ENCODE measurements at regions not wholly inside any gene's neighbourhood (a gene's known extent, or its start where the extent isn't known, plus 50 kb on each side); places are given as distances from the start of the nearest gene placed in this dataset.
A peak's percentile ranks its signal among the peaks of the same experiment; 100 is the strongest.
"Not testable (repeated sequence)": the region's sequence is repeated elsewhere in the genome, so short reads cannot be mapped to it uniquely, and the experiment has no call there.

GRCh38 chr9:82052081-82052480, 63.5 kb downstream of the SPATA31D1 start:
- no peak for DNase-seq (ENCODE audit: low read depth in 2 of 2)

GRCh38 chr9:82054264-82055015, 65.9 kb downstream of the SPATA31D1 start:
- no peak for DNase-seq (ENCODE audit: low read depth in 2 of 2)

- DNase-seq (ENCODE audit: low read depth in 2 of 2): no peak
Measured at GRCh38 chr9:82057805-82058204, 69.2 kb downstream of the SPATA31D1 start.

DNA sequence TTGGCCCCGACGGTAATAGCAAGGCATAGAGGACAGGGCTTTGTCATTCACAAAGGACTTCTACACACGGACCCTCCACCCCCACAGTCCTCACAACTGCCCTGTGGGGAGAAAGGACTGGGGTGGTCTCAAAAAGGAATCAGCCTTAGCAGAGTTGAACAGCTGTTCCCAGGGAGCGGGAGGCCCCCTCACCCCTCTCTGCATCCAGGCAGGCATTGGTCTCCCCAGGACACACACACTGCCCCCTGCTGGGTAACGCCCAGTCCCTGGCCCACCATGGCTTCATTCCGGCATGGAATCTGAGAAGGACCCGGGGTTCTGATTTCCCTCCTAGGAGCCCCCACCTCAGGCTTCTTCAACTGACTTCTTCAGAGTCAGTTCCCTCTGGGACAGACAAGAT, 73.2 kb downstream of the SPATA31D1 start:
- DNase-seq (ENCODE audit: low read depth in 2 of 2): not testable (repeated sequence)

DNA sequence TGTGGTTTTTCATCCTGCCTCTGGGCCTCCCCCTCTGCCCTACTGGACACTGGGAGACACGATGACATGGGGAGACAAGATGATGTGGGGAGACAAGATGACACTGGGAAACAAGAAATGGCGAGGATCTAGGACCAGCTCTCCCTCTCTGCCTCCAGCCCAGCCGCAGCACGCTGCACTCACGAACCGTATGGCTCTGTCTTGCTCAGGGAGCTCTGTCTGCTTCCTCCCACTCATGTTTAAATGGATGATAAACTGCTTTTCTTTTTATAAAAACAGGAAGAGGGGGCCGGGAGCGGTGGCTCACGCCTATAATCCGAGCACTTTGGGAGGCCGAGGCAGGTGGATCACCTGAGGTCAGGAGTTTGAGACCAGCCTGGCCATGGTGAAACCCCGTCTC, 73.7 kb downstream of the SPATA31D1 start:
- DNase-seq (ENCODE audit: low read depth in 2 of 2): no peak

DNA sequence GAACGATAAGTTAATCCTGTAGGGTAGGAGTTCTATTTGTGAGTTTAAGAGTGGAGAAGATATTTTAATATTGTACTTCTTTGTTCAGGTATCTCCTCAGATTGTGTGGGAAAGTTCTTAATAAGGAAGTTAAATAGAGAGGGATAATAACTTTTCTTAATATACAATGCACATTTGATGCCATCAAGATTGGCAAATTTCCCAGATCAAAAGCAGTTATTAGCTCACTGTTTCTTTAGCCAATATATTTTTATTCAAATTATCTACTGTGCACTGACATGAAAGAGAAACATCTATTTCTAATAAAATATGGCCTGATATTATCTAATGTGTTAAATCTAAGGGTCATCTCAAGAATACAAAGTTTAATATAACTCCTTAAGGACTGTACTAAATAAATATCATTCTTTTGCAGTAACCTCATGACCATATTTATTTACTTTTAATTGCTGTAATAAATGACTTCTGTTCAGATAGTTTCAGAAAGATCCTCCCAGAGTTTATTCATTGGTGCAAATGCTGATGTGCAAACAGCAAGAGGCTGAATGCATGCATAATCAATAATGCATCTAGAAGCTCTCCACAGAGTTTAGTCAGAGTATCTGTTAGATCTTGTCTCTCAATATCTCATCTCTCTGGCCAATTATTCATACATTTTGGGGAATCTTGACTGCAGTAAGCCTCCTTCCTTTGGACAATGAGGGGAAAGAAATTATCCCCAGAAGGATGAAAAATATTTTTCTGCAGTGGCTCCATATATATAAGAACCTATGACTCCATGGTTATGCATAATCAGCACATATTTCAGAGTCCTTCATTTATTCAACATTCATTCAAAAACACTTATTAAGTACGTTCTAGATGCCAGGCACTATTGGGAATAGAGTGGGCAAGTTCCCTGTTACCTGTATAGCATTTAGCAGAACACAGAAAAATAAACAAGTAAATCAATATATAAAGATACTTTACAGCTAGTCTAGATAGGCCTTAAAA, 85.3 kb downstream of the SPATA31D1 start:
- DNase-seq (ENCODE audit: low read depth in 2 of 2): no peak

DNA sequence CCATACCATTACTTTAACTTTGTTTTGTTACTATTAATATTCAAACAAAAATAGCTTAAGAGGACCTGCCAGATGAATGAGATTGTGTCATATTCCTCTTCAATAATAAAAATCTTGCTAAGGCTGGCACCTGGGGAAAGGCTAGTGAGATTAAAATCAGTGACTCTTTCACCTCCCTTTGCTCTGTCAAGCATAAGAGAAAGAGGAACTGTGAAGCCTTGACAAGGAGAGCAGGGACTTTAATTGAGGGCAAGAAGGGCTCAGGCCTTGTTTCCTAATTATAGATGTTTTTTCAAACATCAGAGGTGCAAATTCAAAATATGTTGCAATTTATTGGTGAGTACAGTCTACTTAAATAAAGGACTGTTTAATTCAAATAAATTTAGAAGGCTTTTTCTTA, 91.7 kb downstream of the SPATA31D1 start:
- no peak for DNase-seq (ENCODE audit: low read depth in 2 of 2)

DNA sequence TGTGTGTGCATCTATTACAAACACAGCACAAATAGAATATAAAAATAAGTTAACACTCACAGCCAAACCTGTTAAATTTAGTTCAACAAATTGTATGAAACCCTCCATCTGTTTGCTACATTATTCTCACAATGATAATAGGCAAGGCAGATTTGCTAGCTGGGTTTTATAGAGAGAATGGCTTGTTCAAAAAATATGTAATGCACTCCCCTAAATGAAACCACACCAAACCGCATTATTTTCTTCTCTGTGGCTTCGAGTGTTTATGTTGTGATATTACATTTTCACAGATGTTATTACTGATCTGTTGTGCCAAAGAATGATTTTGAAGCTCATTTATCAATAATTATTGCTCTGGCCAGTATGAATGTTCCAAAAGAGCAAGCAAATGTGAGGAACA, 92.9 kb downstream of the SPATA31D1 start:
- DNase-seq (ENCODE audit: low read depth in 2 of 2): peak; percentile 5 to 10

GRCh38 chr9:82082563-82082962, 94.0 kb downstream of the SPATA31D1 start:
- DNase-seq (ENCODE audit: low read depth in 2 of 2): no peak

DNA sequence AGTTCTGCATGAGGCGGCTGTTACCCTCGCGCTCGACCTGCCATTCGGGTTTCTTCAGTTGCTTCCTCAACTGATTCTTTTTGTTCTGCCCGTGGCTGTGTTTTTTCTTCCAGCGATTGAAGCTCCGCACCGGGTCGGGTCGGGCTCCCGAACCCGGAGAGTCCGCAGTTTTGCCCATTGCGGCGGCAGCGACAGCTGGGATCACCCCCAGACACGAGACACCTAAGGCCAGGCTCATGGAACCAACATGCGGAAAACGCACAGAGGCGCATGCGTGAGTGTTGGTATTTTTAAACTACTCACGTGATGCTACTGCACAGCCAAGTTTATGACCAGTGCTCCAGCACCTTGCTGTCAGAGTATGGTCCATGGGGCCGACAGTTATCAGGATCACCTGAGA, 100.0 kb downstream of the SPATA31D1 start:
- no peak for DNase-seq (ENCODE audit: low read depth in 2 of 2)

DNA sequence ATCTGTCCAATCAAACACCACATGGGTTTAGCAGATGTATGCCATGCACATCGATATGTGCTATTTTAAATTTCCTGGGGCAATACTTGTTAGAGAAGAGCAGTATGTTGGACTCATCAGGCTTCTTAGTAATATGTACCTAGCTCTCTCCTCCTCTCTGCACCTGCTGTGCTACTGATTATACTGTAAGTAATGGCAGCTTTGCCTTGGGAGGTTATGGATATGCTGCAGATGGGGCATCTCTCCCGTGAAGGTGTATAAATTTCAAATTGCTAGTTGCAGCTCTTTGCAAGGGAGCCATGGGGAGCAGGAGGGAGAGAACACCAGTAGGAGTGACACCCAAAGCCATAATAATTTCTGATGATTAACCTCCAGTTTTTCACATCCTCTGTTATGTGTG, 101.5 kb downstream of the SPATA31D1 start:
- DNase-seq (ENCODE audit: low read depth in 2 of 2): no peak

- DNase-seq (ENCODE audit: low read depth in 2 of 2): no peak
Measured at GRCh38 chr9:82091100-82091499, 102.5 kb downstream of the SPATA31D1 start.

DNA sequence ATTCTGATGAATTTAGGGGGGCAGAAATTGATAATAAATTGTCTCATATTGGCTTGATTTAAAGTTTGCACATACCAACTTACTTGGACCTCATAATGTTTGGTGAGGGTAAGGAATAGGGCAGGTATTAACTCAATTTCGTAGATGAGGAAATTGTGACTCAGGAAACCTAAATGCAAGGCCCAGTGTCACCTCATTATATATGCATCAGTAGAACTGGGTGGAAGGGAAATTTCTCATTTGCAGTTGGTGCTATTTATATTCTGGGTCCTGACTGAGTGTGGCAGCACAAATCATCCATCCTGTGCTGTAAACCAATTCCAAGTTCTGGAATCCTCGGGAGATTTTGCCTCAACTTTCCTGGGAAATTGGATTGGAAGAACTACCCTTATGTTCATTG, 103.0 kb downstream of the SPATA31D1 start:
- no peak for DNase-seq (ENCODE audit: low read depth in 2 of 2)

GRCh38 chr9:82101475-82101874, 112.9 kb downstream of the SPATA31D1 start:
- no peak for DNase-seq (ENCODE audit: low read depth in 2 of 2)

- no peak for DNase-seq (ENCODE audit: low read depth in 2 of 2)
Measured at GRCh38 chr9:82104252-82104651, 115.7 kb downstream of the SPATA31D1 start.

DNA sequence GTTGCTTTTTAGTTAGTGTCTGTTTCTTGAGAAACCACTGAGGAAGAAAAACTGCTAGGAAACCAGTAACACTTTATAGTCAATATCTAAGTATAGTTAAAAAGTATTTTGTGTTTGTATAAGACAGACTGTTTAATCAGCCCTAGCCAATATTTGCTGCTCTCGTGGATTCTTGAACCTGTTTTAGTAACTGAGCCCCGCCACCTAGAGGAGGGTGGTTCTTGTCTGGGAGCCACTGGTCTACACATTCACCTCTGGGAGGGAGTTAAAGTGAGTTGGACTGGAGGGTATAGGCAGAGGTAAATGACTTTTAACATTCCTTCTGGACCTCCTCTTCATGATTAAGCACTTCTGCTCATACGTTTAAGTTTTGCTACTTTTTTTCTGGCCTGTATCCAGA, 117.2 kb downstream of the SPATA31D1 start:
- no peak for DNase-seq (ENCODE audit: low read depth in 2 of 2)

- no peak for DNase-seq (ENCODE audit: low read depth in 2 of 2)
Measured at GRCh38 chr9:82106536-82106935, 118.0 kb downstream of the SPATA31D1 start.

- DNase-seq (ENCODE audit: low read depth in 2 of 2): no peak
Measured at GRCh38 chr9:82108474-82108873, 119.9 kb downstream of the SPATA31D1 start.

DNA sequence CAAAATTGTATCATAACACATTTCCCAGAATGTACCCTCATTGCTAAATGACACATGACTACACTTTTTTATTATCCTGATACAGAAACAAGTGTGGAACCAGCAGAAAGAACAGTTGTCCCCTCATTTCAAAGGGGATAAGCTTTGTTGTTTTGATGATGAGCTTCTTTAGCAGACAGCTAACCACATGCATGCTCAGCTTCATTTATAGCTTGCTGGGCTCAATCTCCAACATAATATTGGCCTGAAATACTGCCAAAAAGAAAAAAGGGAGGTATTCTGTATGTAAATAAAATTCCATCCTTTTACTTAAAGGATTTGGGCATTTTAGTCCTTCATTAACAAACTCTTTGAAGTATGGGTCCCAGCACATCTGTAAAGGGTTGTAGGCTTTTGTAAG, 120.4 kb downstream of the SPATA31D1 start:
- DNase-seq (ENCODE audit: low read depth in 2 of 2): no peak

- no peak for DNase-seq (ENCODE audit: low read depth in 2 of 2)
Measured at GRCh38 chr9:82109626-82110025, 121.1 kb downstream of the SPATA31D1 start.

DNA sequence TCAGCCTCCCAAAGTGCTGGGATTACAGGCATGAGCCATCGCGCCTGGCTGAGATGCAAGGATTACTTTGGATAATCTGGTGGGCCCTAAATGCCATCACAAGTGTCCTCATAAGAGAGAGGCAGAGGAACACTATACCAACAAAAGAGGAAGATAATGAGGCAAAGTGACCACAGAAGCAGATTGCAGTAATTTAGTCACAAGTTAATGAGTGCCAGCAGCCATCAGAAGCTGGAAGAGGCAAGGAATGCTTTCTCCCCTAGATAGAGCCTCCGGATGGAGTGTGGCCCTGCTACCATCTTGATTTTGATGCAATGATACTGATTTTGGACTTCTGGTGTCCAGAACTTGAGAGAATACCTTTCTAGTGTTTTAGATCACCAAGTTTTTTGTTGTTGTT, 122.3 kb downstream of the SPATA31D1 start:
- DNase-seq (ENCODE audit: low read depth in 2 of 2): no peak

DNA sequence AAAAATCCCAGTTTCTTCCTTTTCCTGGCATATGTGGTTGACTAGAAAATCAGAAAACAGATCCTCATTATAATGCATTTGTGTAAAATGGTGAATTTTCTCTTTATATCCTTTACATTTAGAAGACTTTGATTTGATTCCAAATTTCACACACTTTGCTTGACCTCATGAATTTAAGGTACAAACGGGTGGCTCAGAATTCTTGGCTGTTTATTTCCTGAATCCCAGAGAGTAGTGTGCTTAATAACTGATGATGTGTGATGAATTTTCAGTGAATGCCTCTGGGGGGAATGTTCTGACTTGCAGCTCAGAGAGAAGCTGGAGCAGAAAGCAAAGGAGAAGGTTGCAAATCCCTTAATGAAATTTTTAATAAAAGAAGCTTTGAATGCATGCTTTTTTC, 126.8 kb downstream of the SPATA31D1 start:
- DNase-seq (ENCODE audit: low read depth in 2 of 2): no peak

DNA sequence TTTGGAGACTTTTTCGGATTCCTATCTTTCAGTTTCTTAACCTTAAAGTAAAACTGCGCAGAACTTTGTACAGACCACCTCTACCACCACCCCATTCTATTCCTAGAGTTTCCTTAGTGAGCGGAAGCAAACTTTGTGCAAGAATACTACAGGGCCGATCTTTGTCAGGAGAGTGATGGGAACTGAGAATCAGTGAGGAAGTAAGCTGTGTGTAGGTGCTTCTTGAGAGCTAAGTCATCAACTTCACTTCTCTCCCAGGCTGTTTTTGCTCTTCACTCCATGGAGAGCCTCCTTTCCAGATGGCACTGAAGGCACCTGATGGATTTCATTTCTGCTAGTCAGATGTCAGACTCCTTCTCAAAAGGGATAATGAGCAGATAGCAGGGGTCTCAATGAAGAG, 127.3 kb downstream of the SPATA31D1 start:
- DNase-seq (ENCODE audit: low read depth in 2 of 2): no peak

Data from fibroblast of skin of left quadriceps (primary cell).